ENCODE measurements at regions not wholly inside any gene's neighbourhood (a gene's known extent, or its start where the extent isn't known, plus 50 kb on each side); places are given as distances from the start of the nearest gene placed in this dataset.

- no peak for TF ChIP-seq EZH2 (IDR thresholded peaks at IDR 0.05; ENCODE audit: low read length, unreplicated experiment)
- TF ChIP-seq CTCF (conservative IDR thresholded peaks at IDR 0.05; ENCODE audit: low read depth, low read length) = no peak
Measured at GRCh38 chr3:22526266-22526837, 676.8 kb upstream of the UBE2E2 start.
